ENCODE measurements at regions not wholly inside any gene's neighbourhood (a gene's known extent, or its start where the extent isn't known, plus 50 kb on each side); places are given as distances from the start of the nearest gene placed in this dataset.

DNA sequence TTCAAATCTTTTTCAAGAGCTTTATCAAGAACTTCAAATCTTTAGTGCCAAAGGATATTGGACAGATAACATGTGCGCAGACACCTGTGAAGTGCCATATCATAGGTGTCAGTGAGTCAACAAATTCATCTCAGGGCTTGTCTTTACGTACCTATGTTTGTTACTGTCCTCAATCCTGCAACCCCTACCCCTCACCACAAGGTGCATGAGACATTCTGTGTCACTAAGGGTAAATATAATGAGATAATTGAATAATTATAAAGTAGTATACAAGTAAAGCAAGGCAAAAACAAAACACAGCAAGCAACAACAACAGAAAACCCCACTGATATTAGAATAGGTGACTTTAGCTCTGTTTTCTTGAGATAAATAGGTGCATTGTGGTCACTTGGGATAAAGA is 1495.8 kb upstream of the TMEFF2 start:
- 43 to 48% methylated on average over 2 of the region's 2 CpGs for WGBS, 2 donors
- intact Hi-C loops (cut with DNase I), result no loop called here
- no peak for ATAC-seq
- Histone ChIP-seq H3K27ac (no peak overlapping the region), H3K9me3 (no peaks in the 10 kb centered on the region), H3K36me3 (no peaks in the 10 kb centered on the region), H3K27me3 (peaks cover 0 to 3% (median 0%) of the 10 kb centered on the region in 4 donors), H3K4me1 (no peaks in the 10 kb centered on the region), H3K4me3 (no peak overlapping the region)
- no peak for DNase-seq
- no peak for FAIRE-seq
- TF ChIP-seq, protein P1, sequence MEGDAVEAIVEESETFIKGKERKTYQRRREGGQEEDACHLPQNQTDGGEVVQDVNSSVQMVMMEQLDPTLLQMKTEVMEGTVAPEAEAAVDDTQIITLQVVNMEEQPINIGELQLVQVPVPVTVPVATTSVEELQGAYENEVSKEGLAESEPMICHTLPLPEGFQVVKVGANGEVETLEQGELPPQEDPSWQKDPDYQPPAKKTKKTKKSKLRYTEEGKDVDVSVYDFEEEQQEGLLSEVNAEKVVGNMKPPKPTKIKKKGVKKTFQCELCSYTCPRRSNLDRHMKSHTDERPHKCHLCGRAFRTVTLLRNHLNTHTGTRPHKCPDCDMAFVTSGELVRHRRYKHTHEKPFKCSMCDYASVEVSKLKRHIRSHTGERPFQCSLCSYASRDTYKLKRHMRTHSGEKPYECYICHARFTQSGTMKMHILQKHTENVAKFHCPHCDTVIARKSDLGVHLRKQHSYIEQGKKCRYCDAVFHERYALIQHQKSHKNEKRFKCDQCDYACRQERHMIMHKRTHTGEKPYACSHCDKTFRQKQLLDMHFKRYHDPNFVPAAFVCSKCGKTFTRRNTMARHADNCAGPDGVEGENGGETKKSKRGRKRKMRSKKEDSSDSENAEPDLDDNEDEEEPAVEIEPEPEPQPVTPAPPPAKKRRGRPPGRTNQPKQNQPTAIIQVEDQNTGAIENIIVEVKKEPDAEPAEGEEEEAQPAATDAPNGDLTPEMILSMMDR (IDR thresholded peaks at IDR 0.05), result no peak

DNA sequence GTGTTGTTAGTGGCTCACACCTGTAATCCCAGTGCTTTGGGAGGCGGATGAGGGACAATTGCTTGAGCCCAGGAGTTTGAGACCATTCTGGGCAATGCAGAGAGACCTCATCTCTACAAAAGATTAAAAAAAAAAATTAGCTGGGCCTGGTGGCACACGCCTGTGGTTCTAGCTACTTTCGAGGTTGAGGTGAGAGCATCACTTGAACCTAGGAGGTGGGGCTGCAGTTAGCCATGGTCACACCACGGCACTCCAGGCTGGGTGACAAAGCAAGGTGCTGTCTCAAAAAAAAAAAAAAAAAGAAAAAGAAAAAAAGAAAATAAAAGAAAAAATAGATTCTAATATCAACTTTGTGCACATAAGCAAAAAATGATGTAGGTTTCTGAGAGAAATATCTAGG is 1492.5 kb upstream of the TMEFF2 start:
- no peak overlapping the region for H3K27ac ChIP-seq
- H3K9me3 ChIP-seq, result no peaks in the 10 kb centered on the region
- no peaks in the 10 kb centered on the region for H3K4me1 ChIP-seq
- peaks cover 0 to 4% (median 0%) of the 10 kb centered on the region in 4 donors for H3K27me3 ChIP-seq
- TF ChIP-seq, protein P1 (IDR thresholded peaks at IDR 0.05), result no peak
- H3K4me3 ChIP-seq, result no peak overlapping the region
- FAIRE-seq (no peak), ATAC-seq (no peak), DNase-seq (no peak)
- H3K36me3 ChIP-seq, result no peaks in the 10 kb centered on the region
- WGBS, 2 donors, result 69 to 85% methylated on average over 4 of the region's 4 CpGs
- intact Hi-C loops (cut with DNase I), result no loop called here

DNA sequence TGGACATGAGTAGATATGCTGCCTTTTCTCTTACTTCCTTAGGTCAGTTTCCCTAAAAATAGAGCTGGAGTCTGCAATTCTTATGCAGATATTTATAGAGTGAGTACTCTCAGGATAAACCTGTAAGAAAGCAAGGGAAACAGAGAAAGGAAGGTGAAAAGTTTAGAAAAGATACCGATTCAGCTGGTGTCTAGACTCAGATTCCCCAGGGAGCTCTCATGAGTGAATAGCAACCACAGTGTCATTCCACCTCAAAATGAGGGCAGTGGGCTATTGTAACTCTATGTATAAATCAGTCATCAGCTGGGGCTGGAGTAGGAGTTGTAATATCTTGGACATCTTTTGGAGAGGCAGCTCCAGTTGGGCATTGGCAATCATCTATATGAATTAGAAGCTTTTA is 1485.1 kb upstream of the TMEFF2 start:
- 70 to 85% methylated on average over 1 of the region's 1 CpG for WGBS, 2 donors

DNA sequence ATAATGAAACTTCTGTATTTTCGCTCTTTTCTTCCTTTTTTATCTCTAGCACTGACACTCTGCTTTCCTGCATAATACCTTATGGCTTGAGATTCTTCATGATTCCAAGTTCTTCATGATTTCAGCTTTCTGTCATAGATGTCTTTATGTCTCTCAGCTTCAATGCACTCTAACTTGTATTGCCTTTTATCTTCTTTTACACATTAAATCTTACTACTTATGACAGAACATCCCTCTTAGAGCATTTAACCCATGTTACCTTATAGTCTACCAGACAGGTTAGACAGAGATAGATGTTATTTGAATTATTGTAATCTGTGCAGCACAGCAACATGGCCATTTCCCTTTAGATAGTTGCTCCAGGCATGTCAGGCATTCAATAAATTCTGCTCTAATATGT is 1475.7 kb upstream of the TMEFF2 start:
- no peak overlapping the region for H3K27ac ChIP-seq
- 58 to 77% methylated on average over 1 of the region's 1 CpG for WGBS, 2 donors
- DNase-seq (no peak), FAIRE-seq (no peak), ATAC-seq (no peak)
- H3K9me3 ChIP-seq, result peaks cover 0 to 2% (median 0%) of the 10 kb centered on the region in 4 donors
- H3K4me3 ChIP-seq, result no peak overlapping the region
- TF ChIP-seq, protein P1 (IDR thresholded peaks at IDR 0.05), result no peak
- no peaks in the 10 kb centered on the region for H3K36me3 ChIP-seq
- no peaks in the 10 kb centered on the region for H3K27me3 ChIP-seq
- no peaks in the 10 kb centered on the region for H3K4me1 ChIP-seq
- intact Hi-C loops (cut with DNase I), result no loop called here

More for the DNA sequence above, 1485.1 kb upstream of the TMEFF2 start:
- no peak overlapping the region for H3K4me3 ChIP-seq
- FAIRE-seq (no peak), DNase-seq (no peak), ATAC-seq (no peak)
- no peak overlapping the region for H3K27ac ChIP-seq
- H3K9me3 ChIP-seq, result no peaks in the 10 kb centered on the region
- intact Hi-C loops (cut with DNase I), result no loop called here
- H3K4me1 ChIP-seq, result no peaks in the 10 kb centered on the region
- H3K27me3 ChIP-seq, result no peaks in the 10 kb centered on the region
- H3K36me3 ChIP-seq, result no peaks in the 10 kb centered on the region
- TF ChIP-seq, protein P1 (IDR thresholded peaks at IDR 0.05), result no peak

DNA sequence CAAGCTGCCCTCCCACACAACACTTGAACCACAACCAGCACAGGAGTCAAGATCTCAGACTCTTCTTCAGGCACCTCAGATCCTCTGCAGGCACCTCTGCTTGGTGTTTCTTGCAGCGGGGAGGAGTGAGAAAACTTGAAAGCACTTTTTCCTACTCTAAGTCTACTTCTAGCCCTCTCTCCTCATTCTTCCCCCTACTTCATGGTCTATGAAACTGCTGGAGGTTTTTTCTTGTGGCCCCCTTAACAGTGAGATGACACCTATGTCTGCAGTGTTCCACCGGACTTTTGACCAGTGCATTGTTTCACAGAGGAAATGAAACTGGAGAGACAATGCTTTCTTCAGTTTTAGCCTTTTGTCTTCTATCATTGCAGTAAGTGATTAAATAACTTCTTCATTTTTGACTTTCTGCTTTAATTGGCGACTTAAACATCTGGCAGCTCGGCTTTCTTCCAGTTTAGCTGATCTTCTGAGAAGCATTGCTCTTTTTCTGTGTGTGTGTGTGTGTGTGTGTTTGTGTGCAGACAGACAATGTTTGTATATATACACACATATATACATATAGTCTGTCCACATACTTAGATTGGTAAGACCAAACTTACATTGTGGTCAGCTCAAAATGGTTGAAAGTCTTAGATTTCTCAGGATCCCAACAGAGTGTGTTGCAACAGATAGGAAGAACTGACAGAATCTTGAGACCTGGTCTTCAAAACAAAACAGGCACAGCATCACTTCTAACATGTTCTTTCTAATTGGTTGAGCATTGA is 1474.0 kb upstream of the TMEFF2 start:
- intact Hi-C loops (cut with DNase I), result no loop called here
- no peak overlapping the region for H3K27ac ChIP-seq
- no peak for ATAC-seq
- FAIRE-seq, result no peak
- DNase-seq, result no peak
- peaks cover 0 to 2% (median 0%) of the 10 kb centered on the region in 4 donors for H3K9me3 ChIP-seq
- H3K27me3 ChIP-seq, result no peaks in the 10 kb centered on the region
- H3K4me1 ChIP-seq, result no peaks in the 10 kb centered on the region
- H3K36me3 ChIP-seq, result no peaks in the 10 kb centered on the region
- 65 to 74% methylated on average over 4 of the region's 4 CpGs for WGBS, 2 donors
- TF ChIP-seq, protein P1 (IDR thresholded peaks at IDR 0.05), result no peak
- no peak overlapping the region for H3K4me3 ChIP-seq
